NCI-H1694 (cell line): ENCODE measurements at regions not wholly inside any gene's neighbourhood (a gene's known extent, or its start where the extent isn't known, plus 50 kb on each side); places are given as distances from the start of the nearest gene placed in this dataset.

ENCODE experiments used
- DNase-seq: peaks from one replicate; lab custom pipeline; 2025; lab: John Stamatoyannopoulos, UW

GRCh38 chr6:105587349-105588122 lies 184.7 kb upstream of the PREP start:
- DNase-seq, result no peak

GRCh38 chr6:105578179-105578707 lies 175.4 kb upstream of the PREP start:
- no peak for DNase-seq

GRCh38 chr6:105573556-105573955 lies 170.7 kb upstream of the PREP start:
- DNase-seq, result no peak

GRCh38 chr6:105573138-105573537 lies 170.3 kb upstream of the PREP start:
- no peak for DNase-seq

GRCh38 chr6:105570416-105570815 lies 167.5 kb upstream of the PREP start:
- DNase-seq, result no peak

GRCh38 chr6:105569706-105570105 lies 166.8 kb upstream of the PREP start:
- DNase-seq, result no peak

DNA sequence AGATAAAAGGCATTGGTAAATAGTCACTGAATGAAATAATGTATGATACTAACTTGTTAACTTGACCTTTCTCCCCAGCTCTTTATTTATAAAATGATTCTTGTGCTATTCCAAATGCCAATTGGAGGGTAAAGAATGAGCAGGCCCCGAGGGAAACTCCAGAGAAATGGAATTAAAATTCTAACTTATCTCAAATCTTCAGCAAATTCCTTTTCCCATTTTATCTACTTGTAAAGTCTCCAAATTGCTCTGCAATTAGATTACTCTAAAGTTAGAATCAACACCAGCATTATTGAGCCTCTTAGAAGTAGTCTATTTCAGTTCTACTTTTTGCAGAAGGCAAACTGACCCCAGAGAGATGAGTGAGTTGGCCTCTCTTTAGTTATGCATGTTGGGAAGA lies 165.9 kb upstream of the PREP start:
- no peak for DNase-seq

GRCh38 chr6:105568142-105568541 lies 165.3 kb upstream of the PREP start:
- no peak for DNase-seq

- no peak for DNase-seq
Measured at GRCh38 chr6:105567140-105567539, 164.3 kb upstream of the PREP start.

- no peak for DNase-seq
Measured at GRCh38 chr6:105566503-105566902, 163.6 kb upstream of the PREP start.

DNA sequence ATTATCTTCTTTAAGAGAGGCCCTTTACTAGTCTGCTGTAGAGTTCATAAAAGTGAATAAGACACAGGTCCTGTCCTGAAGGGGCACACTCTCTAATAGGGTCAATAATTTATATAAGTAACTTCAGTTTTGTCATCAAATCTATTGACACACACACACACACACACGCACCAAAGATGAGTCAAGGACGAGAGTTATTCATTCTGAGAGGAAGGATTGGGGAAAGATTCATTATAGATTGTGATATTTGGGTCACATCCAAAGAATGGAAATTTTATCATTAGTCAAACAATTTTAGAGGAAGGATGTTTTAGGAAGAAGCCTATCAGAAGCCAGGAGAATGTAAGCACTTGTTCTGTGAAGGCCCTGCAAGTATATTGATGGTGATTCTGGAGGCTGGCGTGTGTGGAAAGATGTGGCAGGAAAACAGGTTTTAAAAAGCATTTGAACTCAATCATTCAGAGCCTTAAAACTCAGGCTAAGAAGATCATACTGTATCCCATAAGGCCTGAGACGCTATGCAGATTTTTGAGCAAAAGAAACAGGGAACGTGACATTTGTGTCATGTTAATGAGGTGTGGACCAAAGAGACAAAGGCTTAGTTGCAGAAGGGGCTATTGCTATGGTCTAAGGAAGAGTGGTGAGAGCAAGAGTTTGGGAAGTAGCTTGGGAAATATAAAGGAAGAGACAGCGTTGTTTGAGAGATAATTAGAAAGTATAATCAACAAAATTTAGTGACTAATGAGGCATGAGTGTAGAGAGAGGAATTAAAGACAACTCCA lies 161.4 kb upstream of the PREP start:
- DNase-seq, result no peak

DNA sequence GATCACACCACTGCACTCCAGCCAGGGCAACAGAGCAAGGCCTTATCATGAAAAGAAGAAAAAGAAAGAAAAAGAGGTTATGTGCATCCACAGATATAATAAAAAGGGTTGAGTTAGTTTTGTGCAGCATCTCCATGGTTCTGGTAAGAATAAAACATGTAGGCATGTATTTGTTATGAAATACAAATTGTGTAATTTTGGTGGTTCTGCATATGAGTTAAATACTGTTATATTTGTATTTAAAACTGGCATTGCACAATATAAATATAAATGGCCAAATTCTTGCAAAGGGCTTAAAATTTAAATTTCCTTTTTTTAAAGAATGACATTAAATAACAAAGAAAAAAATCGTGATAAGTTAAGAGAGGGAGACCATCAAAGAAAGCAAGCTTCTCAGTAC lies 159.1 kb upstream of the PREP start:
- no peak for DNase-seq

- DNase-seq, result no peak
Measured at GRCh38 chr6:105561486-105561885, 158.6 kb upstream of the PREP start.

DNA sequence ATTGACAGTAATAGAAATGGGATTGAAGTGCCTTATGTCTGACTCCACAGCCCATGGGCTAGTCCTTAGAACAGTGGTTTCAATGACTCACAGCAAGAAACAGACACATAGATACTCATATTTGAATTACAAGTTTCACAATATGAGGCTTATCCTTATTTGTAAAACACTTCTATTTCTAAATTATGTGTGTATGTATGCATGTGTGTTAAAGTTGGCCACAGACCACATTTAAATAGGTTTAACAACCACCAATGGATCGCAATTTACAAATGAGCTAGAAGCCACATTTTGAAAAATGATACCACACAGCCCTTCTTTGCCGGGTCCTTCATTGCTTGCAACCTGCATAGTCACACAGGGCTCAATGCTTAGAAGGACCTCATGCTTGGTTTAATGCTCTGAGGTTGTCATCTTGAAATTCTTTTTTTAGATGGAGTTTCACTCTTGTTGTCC lies 157.8 kb upstream of the PREP start:
- no peak for DNase-seq

DNA sequence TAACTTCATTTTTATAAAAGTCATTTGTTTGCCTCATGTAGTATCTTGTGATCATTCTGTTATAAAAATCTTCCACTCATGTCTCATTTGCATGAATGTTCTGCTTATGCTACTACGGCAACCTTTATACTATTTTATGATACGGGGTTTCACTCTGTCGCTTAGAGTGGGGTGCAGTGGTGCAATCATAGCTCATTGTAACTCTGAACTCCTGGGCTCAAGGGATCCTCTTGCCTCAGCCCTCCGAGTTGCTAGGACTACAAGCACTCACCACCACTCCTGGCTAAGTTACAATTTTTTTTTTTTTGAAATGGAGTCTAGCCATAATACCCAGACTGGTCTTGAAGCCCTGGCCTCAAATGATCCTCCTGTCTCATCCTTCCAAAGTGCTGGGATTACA lies 154.4 kb upstream of the PREP start:
- no peak for DNase-seq

- no peak for DNase-seq
Measured at GRCh38 chr6:105553171-105553570, 150.3 kb upstream of the PREP start.

- no peak for DNase-seq
Measured at GRCh38 chr6:105550955-105551620, 148.2 kb upstream of the PREP start.

DNA sequence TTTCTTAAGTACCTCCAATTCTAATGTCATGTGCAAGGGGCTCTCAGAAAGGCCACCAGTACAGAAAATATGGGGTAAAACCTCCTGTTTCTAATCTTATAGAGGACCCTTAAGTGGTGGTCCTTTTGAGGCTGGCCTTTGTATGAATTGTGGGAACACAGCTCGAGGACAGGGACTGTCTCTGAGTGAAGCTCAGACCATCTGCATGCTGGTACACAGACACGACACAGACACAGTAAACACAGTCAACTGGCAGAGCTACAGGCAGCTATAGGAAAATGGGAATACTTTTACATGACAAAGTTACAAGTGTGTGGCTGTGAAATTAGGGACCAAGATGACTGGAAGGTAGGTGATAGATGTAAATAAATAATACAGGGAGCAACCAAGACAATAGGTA lies 143.9 kb upstream of the PREP start:
- DNase-seq, result no peak

- no peak for DNase-seq
Measured at GRCh38 chr6:105545947-105546731, 143.3 kb upstream of the PREP start.

DNA sequence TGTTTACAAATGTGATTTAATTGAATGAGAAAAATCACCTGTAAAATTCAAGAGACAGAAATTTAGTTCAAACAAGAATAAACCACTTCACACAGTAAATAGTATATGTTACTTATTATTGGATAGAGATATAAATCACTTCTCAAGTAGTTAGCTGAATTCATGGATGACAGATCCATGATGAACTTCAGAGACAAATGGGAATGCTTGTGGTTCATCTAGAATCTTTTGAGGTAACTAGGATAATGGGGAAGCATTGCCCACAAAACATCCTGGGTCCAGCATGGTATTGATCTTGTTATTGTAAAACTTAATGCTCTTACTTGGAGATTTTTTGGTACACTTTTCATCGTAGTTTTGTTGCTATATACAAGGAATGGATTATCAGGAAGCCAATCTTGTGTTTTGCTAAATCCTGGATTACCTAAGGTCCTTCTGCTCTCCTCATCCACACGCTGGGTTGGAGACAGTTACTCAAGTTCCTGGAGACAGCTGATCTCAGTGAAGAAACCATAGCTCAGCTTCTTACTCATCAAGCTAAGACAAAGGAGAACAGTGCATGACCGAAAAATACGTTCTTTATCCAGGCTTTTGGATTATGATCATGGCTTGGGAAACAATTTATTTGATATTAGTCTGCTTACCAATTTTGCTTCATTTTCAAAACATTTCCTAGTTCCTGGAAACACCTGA lies 142.5 kb upstream of the PREP start:
- DNase-seq, result no peak

- no peak for DNase-seq
Measured at GRCh38 chr6:105539911-105540310, 137.0 kb upstream of the PREP start.
